Kidney epithelial cell (primary cell): ENCODE measurements at regions not wholly inside any gene's neighbourhood (a gene's known extent, or its start where the extent isn't known, plus 50 kb on each side); places are given as distances from the start of the nearest gene placed in this dataset.
"Not testable (repeated sequence)": the region's sequence is repeated elsewhere in the genome, so short reads cannot be mapped to it uniquely, and the experiment has no call there.

Source experiments
- DNase-seq: peaks from one replicate; pipeline ENCODE4 v3.0.0-alpha.2; 2010; ENCODE audit warnings: low read depth
- H3K27me3 ChIP-seq: 2 replicates; pipeline ENCODE4 v1.6.0; 2011; ENCODE audit warnings: low read length; ENCODE audit not compliant: control insufficient read depth, insufficient read depth
- H3K36me3 ChIP-seq: 2 replicates; pipeline ENCODE4 v1.5.1; 2011; ENCODE audit warnings: low read length; ENCODE audit not compliant: control insufficient read depth, insufficient read depth
- H3K4me3 ChIP-seq: 2 replicates; pipeline ENCODE4 v1.5.1; 2011; ENCODE audit warnings: low read depth, mild to moderate bottlenecking, control low read depth, low read length
- CTCF ChIP-seq: IDR thresholded peaks from 2 replicates; pipeline ENCODE4 v1.5.1; 2011; ENCODE audit warnings: mild to moderate bottlenecking, moderate library complexity, low read length, control low read depth, inconsistent platforms; ENCODE audit not compliant: insufficient read depth, poor library complexity, severe bottlenecking

DNA sequence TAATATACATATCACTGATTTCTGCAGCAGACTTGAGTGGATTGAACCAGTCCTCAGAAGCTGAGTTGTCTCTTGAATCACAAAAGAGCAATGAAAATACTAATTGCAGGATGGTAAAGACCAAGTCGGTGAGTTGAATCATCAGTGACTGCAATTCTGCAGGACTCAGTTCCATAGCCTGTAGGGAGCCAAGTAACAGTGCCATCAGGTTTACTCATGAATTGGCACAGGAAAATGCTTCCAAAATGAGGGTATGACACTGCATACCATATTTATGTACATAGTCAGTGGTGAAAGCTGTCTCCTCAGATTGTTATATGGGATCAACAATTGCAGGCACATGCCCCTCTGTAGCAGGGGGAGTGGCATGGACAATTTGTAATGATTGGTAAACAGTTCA is 192.8 kb downstream of the CCNG2 start:
- H3K36me3 ChIP-seq, result no peaks in the 10 kb centered on the region
- no peaks in the 10 kb centered on the region for H3K27me3 ChIP-seq
- no peak for DNase-seq
- TF ChIP-seq CTCF, result no peak
- no peak overlapping the region for H3K4me3 ChIP-seq

- H3K4me3 ChIP-seq, result no peak overlapping the region
- no peaks in the 10 kb centered on the region for H3K27me3 ChIP-seq
- TF ChIP-seq CTCF, result no peak
- no peak for DNase-seq
- no peaks in the 10 kb centered on the region for H3K36me3 ChIP-seq
Observed at GRCh38 chr4:77352192-77352591, 195.2 kb downstream of the CCNG2 start.

DNA sequence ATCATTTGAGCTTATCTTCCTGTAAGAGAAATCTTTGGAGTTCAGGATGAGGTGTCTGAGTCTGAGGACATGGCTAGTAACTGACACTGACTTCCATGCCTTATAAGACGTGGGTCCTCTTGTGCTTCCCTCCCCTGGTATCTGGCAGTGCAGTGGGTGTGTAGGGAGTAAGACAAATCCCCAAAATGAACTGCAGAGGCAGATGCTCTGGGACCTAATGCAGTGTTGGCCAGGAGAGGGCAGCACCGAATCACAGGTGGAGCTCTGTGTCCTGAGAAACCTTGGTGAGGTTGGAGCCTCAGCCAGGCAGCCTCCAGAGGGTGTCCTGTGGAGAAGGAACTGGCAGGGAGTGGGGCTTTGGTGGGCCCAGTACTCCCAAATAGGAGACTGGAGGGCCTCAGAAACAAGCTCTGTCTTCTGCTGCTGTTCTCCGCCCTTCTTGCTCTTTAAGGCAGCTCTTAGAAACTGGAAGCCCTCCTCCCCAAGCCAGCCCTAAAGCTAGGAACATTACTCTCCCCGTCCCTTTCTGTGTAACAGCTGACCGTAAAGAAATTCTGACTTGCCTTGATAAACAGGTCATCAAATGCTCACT is 196.8 kb downstream of the CCNG2 start:
- not testable (repeated sequence) for H3K4me3 ChIP-seq, H3K27me3 ChIP-seq, H3K36me3 ChIP-seq, DNase-seq

GRCh38 chr4:77354550-77354949 is 197.5 kb downstream of the CCNG2 start:
- Histone ChIP-seq H3K4me3 (no peak overlapping the region), H3K27me3 (peaks cover 5% of the 10 kb centered on the region), H3K36me3 (no peaks in the 10 kb centered on the region)
- TF ChIP-seq CTCF, result no peak
- DNase-seq, result no peak

- Histone ChIP-seq H3K36me3 (no peaks in the 10 kb centered on the region), H3K4me3 (no peak overlapping the region), H3K27me3 (peaks cover 5% of the 10 kb centered on the region)
- TF ChIP-seq CTCF, result no peak
- DNase-seq, result no peak
Observed at GRCh38 chr4:77355731-77356130, 198.7 kb downstream of the CCNG2 start.

DNA sequence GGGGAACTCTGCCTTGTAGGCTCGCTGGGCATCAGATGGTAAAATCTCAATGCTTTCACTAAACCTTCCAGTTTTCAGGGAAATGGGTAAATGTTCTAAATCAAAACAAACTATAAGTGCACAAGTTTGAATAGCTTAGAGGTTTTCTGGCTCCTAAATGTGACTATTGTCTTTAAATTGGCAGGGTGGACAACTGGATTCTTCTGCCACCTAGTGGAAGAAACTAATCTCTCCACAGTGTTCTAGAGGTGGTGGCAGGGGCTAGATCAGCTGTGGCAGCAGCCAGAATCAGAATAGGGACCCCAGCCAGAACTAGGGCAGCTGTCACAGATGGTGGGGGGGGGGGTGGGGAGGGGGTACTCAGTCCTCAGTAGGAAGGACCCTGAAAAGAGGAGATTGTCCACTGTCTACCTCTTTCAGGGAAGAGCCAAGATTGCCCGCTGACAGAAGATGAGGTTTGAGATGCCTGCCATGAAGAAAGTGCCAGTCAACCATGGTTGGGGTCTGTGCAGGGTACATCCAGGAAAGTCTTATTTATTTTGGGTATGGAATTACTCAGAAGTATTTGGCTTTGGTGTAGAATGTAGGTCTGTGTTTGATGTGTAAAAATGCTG is 201.4 kb downstream of the CCNG2 start:
- TF ChIP-seq CTCF, result peak; percentile 67
- no peak overlapping the region for H3K4me3 ChIP-seq
- peaks cover 5% of the 10 kb centered on the region for H3K27me3 ChIP-seq
- H3K36me3 ChIP-seq, result no peaks in the 10 kb centered on the region
- peak; percentile 2 for DNase-seq
